HG03558 (cell line): ENCODE measurements at regions not wholly inside any gene's neighbourhood (a gene's known extent, or its start where the extent isn't known, plus 50 kb on each side); places are given as distances from the start of the nearest gene placed in this dataset.
"Not testable (repeated sequence)": the region's sequence is repeated elsewhere in the genome, so short reads cannot be mapped to it uniquely, and the experiment has no call there.

Source experiments
- ATAC-seq: cut with Tn5 transposase; IDR thresholded peaks from one replicate; pipeline ENCODE4 v1.9.1; 2021; ENCODE audit warnings: moderate number of reproducible peaks; ENCODE audit not compliant: unreplicated experiment; ENCODE audit errors: extremely low read depth

DNA sequence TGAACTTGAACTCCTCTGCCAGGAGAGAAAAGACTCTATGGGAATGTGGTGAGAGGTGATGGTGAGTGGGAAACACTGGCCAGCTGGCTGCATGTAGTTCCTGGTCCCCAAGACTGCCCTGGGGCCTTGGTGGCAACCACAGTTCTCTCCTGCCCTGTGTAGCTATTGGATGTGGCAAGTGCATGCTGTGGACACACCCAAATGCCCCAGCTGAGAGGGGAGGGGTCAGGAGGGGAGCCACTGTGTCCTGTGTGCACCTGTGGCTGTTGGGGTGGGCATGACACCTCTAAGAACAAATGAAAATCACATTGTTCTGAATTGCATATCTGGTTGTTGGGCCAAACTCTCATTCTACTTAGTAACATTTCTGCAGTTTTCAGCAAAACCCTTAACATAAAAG, 409.6 kb downstream of the NSUN3 start:
- ATAC-seq: no peak

- no peak for ATAC-seq
Observed at GRCh38 chr3:94481226-94481898, 418.5 kb downstream of the NSUN3 start.

- ATAC-seq: no peak
Observed at GRCh38 chr3:94482686-94483085, 419.8 kb downstream of the NSUN3 start.

- no peak for ATAC-seq
Observed at GRCh38 chr3:94483403-94483802, 420.5 kb downstream of the NSUN3 start.

- ATAC-seq: no peak
Observed at GRCh38 chr3:94494992-94495391, 432.1 kb downstream of the NSUN3 start.

DNA sequence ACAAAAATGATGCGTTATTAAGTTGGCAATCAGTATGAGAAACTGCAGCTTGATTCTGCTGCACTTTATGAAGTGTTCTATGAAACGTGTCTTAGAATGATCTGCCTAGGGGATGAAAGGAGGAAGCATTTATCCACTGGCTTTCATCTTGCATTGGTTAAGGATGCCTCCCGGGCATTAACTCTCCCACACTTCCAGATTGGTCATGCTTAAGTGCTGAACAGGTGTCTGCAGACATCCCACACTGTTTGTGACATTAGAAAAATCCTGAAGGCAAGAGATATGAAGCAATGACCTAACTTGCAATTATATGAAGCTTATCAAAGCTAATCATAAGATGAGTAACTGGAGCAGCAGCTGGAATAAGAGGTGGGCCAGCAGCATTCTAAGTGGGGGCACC, 437.3 kb downstream of the NSUN3 start:
- ATAC-seq: no peak

DNA sequence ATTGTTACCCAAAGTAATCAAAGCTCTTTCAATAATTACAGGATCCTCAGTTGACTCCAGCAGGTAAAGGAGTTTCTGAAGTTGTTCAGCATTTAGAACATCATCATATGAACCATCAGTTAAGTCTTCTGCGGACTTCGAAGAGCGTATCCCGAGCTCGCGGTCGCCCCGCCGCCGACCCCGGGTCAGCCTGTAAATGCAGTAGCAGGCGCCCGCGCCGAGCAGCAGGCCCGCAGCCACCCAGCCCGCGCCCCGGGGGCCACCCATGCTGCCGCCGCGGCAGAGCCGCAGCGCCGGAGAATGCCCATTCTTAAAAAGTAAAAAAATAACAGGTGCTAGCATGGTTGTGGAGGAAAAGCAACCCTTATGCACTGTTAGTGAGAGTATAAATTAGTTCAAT, 444.5 kb downstream of the NSUN3 start:
- not testable (repeated sequence) for ATAC-seq

- ATAC-seq: no peak
Observed at GRCh38 chr3:94512876-94513275, 450.0 kb downstream of the NSUN3 start.

DNA sequence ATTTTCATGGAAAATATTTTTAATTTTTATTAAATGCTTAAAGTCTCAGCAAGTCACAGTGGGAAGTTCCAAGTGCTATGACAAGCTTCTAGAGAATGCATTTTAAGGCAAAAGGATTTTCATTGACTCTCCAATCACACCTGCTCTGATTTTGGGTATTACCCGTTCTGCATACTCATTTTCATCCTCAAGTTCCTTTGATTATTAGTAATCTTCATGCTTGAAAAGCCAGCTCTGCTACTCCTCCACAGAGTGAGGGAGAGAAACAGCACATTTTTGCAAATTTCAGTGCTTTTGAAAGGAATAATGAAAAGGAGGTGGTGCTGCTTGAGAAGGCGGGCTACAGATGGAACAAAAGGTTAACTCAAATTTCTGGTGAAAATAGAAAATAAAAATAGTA, 450.7 kb downstream of the NSUN3 start:
- no peak for ATAC-seq

- ATAC-seq: no peak
Observed at GRCh38 chr3:94515983-94516382, 453.1 kb downstream of the NSUN3 start.

GRCh38 chr3:94520364-94520763, 457.5 kb downstream of the NSUN3 start:
- no peak for ATAC-seq

DNA sequence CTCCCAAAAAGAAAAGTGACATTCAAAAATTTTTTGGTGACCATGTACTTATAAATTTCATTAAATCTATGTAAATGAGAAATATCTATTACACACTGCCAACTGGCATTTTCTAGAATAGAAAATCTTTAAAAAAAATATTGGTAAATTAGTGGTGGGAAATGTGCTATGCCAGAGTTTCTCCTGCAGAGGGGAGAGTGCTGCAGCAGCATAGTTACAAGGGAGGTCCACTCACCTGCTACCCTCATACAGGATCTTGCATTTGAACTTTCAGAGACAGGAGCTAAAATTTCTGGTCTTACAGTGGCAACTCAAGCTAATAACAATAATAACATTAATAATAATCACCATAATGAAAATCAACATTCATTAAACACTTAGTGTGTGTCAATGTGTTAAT, 459.6 kb downstream of the NSUN3 start:
- ATAC-seq: no peak

GRCh38 chr3:94524102-94524919, 461.4 kb downstream of the NSUN3 start:
- ATAC-seq: no peak

GRCh38 chr3:94525043-94525442, 462.2 kb downstream of the NSUN3 start:
- ATAC-seq: no peak

GRCh38 chr3:94529816-94530215, 467.0 kb downstream of the NSUN3 start:
- no peak for ATAC-seq

DNA sequence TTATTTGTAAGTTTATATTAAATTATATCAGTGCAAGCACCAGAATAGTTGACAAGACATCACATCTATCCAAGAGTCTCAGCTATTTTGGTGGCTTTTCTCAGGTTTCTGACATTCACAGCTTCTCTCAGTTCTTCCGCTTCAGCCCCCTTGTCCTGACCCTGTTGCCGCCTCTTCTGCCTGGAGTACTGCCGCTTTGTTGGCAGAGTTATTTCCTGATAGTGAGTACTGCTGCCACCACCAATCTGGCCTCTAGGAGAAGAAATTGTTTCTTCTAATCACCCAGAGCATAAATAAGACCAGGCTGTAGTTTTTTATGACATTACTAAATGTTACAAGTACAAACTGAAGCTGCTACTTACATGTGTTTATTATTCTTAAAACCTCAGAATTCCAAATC, 470.1 kb downstream of the NSUN3 start:
- no peak for ATAC-seq

GRCh38 chr3:94539937-94540336, 477.1 kb downstream of the NSUN3 start:
- no peak for ATAC-seq

GRCh38 chr3:94543161-94543560, 480.3 kb downstream of the NSUN3 start:
- no peak for ATAC-seq

DNA sequence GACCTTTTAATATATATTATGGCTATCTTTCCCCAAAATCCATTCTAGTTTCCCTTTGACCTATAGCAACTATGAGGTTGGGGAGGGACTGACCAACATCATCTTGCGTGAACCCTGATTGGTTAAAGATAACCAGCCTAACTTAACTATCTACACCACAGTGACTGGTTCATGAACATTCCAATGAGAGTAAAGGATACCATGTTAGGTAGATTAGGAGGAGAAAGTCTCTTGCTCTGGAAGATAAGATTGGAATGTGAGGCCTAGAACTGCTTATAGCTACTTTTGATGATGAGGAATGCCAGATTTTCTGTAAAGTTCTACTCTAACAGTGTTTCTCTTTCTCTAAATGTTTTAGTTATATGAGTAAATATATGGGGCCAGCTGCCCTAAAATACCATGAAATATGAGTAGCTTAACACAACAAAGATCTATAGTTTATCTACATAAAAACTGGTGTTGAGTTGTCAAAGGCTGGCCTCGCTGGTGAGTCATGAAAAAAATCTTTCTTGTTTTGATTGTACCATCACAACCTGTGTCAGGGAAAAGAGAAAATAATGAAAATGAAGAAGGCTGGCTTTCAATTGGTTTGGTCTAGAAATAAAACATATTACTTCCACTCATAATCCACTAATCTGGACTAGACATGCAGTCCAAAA, 481.4 kb downstream of the NSUN3 start:
- ATAC-seq: no peak

DNA sequence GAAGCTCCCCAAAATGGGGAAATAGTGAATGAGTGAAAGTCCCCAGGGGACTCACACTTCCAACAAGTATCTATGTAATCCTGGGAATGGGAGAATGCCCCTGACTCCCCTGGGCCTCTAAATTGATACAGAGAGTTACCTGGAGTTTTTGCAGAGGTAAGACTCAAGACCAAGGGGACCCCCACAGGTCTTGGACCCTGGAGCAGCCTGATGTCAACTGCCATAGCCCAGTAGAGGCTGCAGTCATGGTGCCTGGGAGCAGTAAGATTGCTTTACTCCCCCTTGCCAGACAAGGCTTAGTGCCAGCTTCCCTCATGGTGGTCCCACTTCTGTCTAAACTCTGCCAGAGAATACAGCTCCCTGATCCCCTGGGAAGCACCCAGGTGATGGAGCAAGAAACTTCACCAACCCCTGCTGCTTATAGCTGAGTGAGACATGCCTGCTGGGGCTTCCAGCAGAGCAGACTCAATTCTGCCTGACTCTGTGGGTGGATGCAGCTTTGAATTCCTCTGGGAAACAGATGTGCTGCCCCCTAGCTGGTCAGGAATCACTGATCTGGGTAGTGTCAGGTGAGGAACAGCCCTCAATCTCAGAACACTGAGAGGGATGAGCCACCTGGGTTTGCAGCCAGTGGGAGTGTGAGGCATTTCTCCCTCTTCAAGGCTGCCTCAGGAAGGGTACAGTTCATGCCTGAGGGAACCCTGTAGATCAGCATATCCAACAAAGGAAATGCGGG, 485.9 kb downstream of the NSUN3 start:
- no peak for ATAC-seq

- no peak for ATAC-seq
Observed at GRCh38 chr3:94561094-94561493, 498.2 kb downstream of the NSUN3 start.
